Activated CD4-positive, CD25-positive, alpha-beta regulatory T cell treated with anti-CD3 and anti-CD28 coated beads, Interleukin-2, amount 50 U/mL, for 72 hours (primary cell): ENCODE measurements at regions not wholly inside any gene's neighbourhood (a gene's known extent, or its start where the extent isn't known, plus 50 kb on each side); places are given as distances from the start of the nearest gene placed in this dataset.

Experiments used
- DNase-seq: peaks from one replicate; pipeline ENCODE4 v3.0.0; 2021

- DNase-seq: no peak
These were observed 406.8 kb downstream of the PRDM2 start for GRCh38 chr1:14106679-14107313.

- no peak for DNase-seq
These were observed 408.6 kb downstream of the PRDM2 start for GRCh38 chr1:14108356-14109275.

- no peak for DNase-seq
These were observed 409.3 kb downstream of the PRDM2 start for GRCh38 chr1:14109276-14109635.

GRCh38 chr1:14110040-14110439 is 410.1 kb downstream of the PRDM2 start:
- no peak for DNase-seq

GRCh38 chr1:14111121-14111520 is 411.1 kb downstream of the PRDM2 start:
- no peak for DNase-seq

GRCh38 chr1:14112613-14113012 is 412.6 kb downstream of the PRDM2 start:
- DNase-seq: no peak

- no peak for DNase-seq
These were observed 413.3 kb downstream of the PRDM2 start for GRCh38 chr1:14113271-14113670.

GRCh38 chr1:14113841-14114567 is 414.0 kb downstream of the PRDM2 start:
- DNase-seq: no peak

GRCh38 chr1:14115976-14116375 is 416.0 kb downstream of the PRDM2 start:
- DNase-seq: no peak

- DNase-seq: no peak
These were observed 417.7 kb downstream of the PRDM2 start for GRCh38 chr1:14117700-14118099.

GRCh38 chr1:14118691-14119485 is 418.9 kb downstream of the PRDM2 start:
- no peak for DNase-seq

- DNase-seq: no peak
These were observed 420.9 kb downstream of the PRDM2 start for GRCh38 chr1:14120895-14121294.

GRCh38 chr1:14128096-14128495 is 428.1 kb downstream of the PRDM2 start:
- DNase-seq: no peak

- DNase-seq: no peak
These were observed 429.0 kb downstream of the PRDM2 start for GRCh38 chr1:14129009-14129408.

- no peak for DNase-seq
These were observed 435.1 kb downstream of the PRDM2 start for GRCh38 chr1:14135070-14135469.

GRCh38 chr1:14136152-14136763 is 436.3 kb downstream of the PRDM2 start:
- DNase-seq: no peak

GRCh38 chr1:14136881-14137280 is 436.9 kb downstream of the PRDM2 start:
- no peak for DNase-seq

GRCh38 chr1:14137411-14138134 is 437.6 kb downstream of the PRDM2 start:
- no peak for DNase-seq

- DNase-seq: no peak
These were observed 438.1 kb downstream of the PRDM2 start for GRCh38 chr1:14138135-14138506.

GRCh38 chr1:14138687-14139086 is 438.7 kb downstream of the PRDM2 start:
- no peak for DNase-seq

- no peak for DNase-seq
These were observed 440.9 kb downstream of the PRDM2 start for GRCh38 chr1:14140831-14141401.
